MM.1S (cell line): ENCODE measurements at regions not wholly inside any gene's neighbourhood (a gene's known extent, or its start where the extent isn't known, plus 50 kb on each side); places are given as distances from the start of the nearest gene placed in this dataset.

Experiments used
- CTCF ChIP-seq: fragments of 300-600 bp; sonication (generic); IDR thresholded peaks from 2 replicates; pipeline ENCODE4 v1.5.1; 2016; ENCODE audit warnings: antibody characterized with exemption, low read length, mixed read lengths
- EZH2 ChIP-seq: fragments of 300-600 bp; sonication (generic); optimal IDR thresholded peaks from 2 replicates; pipeline ENCODE3; 2017; ENCODE audit warnings: low read depth, mild to moderate bottlenecking, antibody characterized with exemption, low read length, mixed read lengths
- EZH2phosphoT487 ChIP-seq: fragments of 300-600 bp; sonication (generic); IDR thresholded peaks from 2 replicates; pipeline ENCODE4 v1.6.1; 2018; ENCODE audit warnings: antibody characterized with exemption, low read length

DNA sequence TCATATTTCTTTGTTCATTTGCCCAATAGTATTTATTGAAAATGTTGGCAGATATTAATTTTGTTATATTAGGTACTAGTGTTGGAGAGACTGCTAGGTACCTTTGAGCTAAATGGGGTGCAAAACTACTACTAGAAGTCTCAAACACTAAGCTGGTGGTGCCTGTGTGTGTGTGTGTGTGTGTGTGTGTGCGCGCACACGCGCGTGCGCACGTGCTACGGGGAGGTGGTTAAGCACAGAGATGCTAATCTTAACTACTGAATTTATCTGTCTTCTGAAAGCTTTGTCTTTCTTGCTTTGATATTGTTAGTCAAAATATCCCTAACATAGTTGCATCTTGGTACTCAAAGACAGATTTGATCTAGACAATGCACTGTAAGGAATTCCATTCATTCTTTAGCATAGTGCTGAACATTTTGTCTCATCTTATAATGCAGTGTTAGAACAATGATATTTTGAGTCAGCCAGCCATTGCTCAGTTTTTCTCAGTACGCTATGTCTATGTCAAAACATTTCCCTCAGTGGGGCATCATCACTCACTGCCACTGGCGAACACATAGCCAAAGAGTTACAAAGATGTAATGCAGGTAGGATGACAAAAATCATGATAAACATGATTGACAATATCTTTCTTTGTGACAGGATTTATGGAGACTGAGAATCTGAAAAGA lies 396.0 kb upstream of the RGPD4 start:
- TF ChIP-seq CTCF, result no peak
- no peak for TF ChIP-seq EZH2
- TF ChIP-seq EZH2phosphoT487, result no peak
